Body of pancreas (tissue), 4 donors: ENCODE measurements at regions not wholly inside any gene's neighbourhood (a gene's known extent, or its start where the extent isn't known, plus 50 kb on each side); places are given as distances from the start of the nearest gene placed in this dataset.

Experiments
- CTCF ChIP-seq, 7 experiments: fragments of 450-650 bp in 4 of 7; fragments of 200-600 bp in 3 of 7; sonication (generic) in 3 of 7; IDR thresholded peaks; one replicate each; pipeline ENCODE4 v1.5.1; 2016 to 2019; ENCODE audit warnings: antibody characterized with exemption in 7 of 7
- POLR2A ChIP-seq, 3 donors: fragments of 450-650 bp; IDR thresholded peaks; one replicate each; pipeline ENCODE4 v1.6.1; 2016; ENCODE audit warnings: antibody characterized with exemption in 3 of 3, mild to moderate bottlenecking in 2 of 3

GRCh38 chr15:100710744-100711515 lies 108.5 kb downstream of the ASB7 start:
- TF ChIP-seq POLR2A (IDR thresholded peaks at IDR 0.05), result no peak
- no peak for TF ChIP-seq CTCF (IDR thresholded peaks at IDR 0.05)
